A549 (cell line): ENCODE measurements at regions not wholly inside any gene's neighbourhood (a gene's known extent, or its start where the extent isn't known, plus 50 kb on each side); places are given as distances from the start of the nearest gene placed in this dataset.

Source experiments
- ATAC-seq, 2 experiments: fragments of 200-7000 bp in 1 of 2; fragments of >200 bp in 1 of 2; cut with Nextera tagmentation in 1 of 2; cut with Tn5 transposase in 1 of 2; 3 replicates each; pipeline versions ENCODE4 v1.8.0 to v1.9.1; 2018 to 2020; ENCODE audit warnings: mild to moderate bottlenecking in 1 of 2, moderate library complexity in 1 of 2
- CTCF ChIA-PET: fragments of 300-600 bp; sonication (Branson Sonifier 250); formaldehyde crosslinking; extraction: SDS; loops from one replicate; lab custom pipeline; 2021; ENCODE audit warnings: antibody characterized with exemption, inconsistent platforms; lab: Yijun Ruan, JAX
- POLR2A ChIA-PET: fragments of 350-600 bp; formaldehyde crosslinking; extraction: SDS; loops from one replicate; lab custom pipeline; 2021; ENCODE audit warnings: antibody characterized with exemption, inconsistent platforms; lab: Yijun Ruan, JAX
- DNase-seq, 2 experiments: peaks; one replicate each; pipeline versions ENCODE4 v3.0.0 to v3.0.0-alpha.2; 2011 to 2016; ENCODE audit warnings: low read depth in 1 of 2, low spot score in 1 of 2
- FAIRE-seq: peaks from 2 replicates; lab custom pipeline; 2011; peaks lifted over from hg19 to GRCh38; lab: Jason Lieb, UNC
- H3K27ac ChIP-seq, 2 experiments: fragments of >200 bp; sonication (Bioruptor Twin); formaldehyde crosslinking; 3 replicates each; pipeline ENCODE4 v1.5.1; 2016 to 2017
- H3K4me1 ChIP-seq: fragments of >200 bp; sonication (Bioruptor Twin); formaldehyde crosslinking; 3 replicates; pipeline ENCODE4 v1.6.1; 2016
- H3K4me2 ChIP-seq: fragments of >200 bp; sonication (Bioruptor Twin); formaldehyde crosslinking; 3 replicates; pipeline ENCODE4 v1.6.1; 2016
- H3K4me3 ChIP-seq: fragments of >200 bp; sonication (Bioruptor Twin); formaldehyde crosslinking; 3 replicates; pipeline ENCODE4 v1.5.1; 2016
- H3K9me3 ChIP-seq: fragments of >200 bp; sonication (Bioruptor Twin); formaldehyde crosslinking; 3 replicates; pipeline ENCODE4 v1.6.1; 2016
- ATOH8 ChIP-seq: fragments of 250-450 bp; sonication (Bioruptor Pico); IDR thresholded peaks from 2 replicates; pipeline ENCODE4 v1.5.0; 2020; ENCODE audit warnings: low read depth, mild to moderate bottlenecking, moderate library complexity
- BCL3 ChIP-seq: fragments of >200 bp; sonication (Bioruptor Twin); formaldehyde crosslinking; IDR thresholded peaks from 3 replicates; pipeline ENCODE4 v1.6.1; 2016
- BHLHE40 ChIP-seq: IDR thresholded peaks from 2 replicates; pipeline ENCODE4 v1.6.1; 2012; ENCODE audit warnings: low read depth, low read length, inconsistent platforms
- CBX2 ChIP-seq: fragments of 200-600 bp; sonication (generic); IDR thresholded peaks from 2 replicates; pipeline ENCODE4 v1.6.1; 2016; ENCODE audit warnings: low read depth, mild to moderate bottlenecking, borderline replicate concordance
- CBX8 ChIP-seq: fragments of 200-600 bp; sonication (generic); IDR thresholded peaks from 2 replicates; pipeline ENCODE4 v1.6.1; 2016
- CTCF ChIP-seq: fragments of >200 bp; sonication (Bioruptor Twin); formaldehyde crosslinking; IDR thresholded peaks from 3 replicates; pipeline ENCODE4 v1.5.1; 2016
- EHF ChIP-seq: fragments of 250-450 bp; sonication (Bioruptor Pico); IDR thresholded peaks from 2 replicates; pipeline ENCODE4 v1.5.0; 2020; ENCODE audit warnings: mild to moderate bottlenecking
- EHMT2 ChIP-seq: fragments of 200-600 bp; sonication (generic); IDR thresholded peaks from 2 replicates; pipeline ENCODE4 v1.6.1; 2016; ENCODE audit warnings: antibody characterized with exemption, low read depth, mild to moderate bottlenecking, moderate library complexity
- ESRRA ChIP-seq: fragments of 150-350 bp; IDR thresholded peaks from 2 replicates; pipeline ENCODE4 v1.6.1; 2014; ENCODE audit warnings: mild to moderate bottlenecking, low read length, borderline replicate concordance
- FOSB ChIP-seq: fragments of 250-450 bp; sonication (Bioruptor Pico); IDR thresholded peaks from 2 replicates; pipeline ENCODE4 v1.5.0; 2020; ENCODE audit warnings: mild to moderate bottlenecking, moderate library complexity
- HDAC2 ChIP-seq: fragments of 200-600 bp; sonication (generic); IDR thresholded peaks from 2 replicates; pipeline ENCODE4 v1.6.1; 2016
- HOXB5 ChIP-seq: fragments of 250-450 bp; sonication (Bioruptor Pico); IDR thresholded peaks from 2 replicates; pipeline ENCODE4 v1.5.0; 2020; ENCODE audit warnings: mild to moderate bottlenecking, moderate library complexity
- JUNB ChIP-seq: fragments of >200 bp; sonication (Bioruptor Twin); formaldehyde crosslinking; IDR thresholded peaks from 2 replicates; pipeline ENCODE4 v1.6.1; 2016
- MAZ ChIP-seq: fragments of 150-350 bp; IDR thresholded peaks from 2 replicates; pipeline ENCODE4 v1.6.1; 2014; ENCODE audit warnings: antibody characterized with exemption, low read depth, low read length, borderline replicate concordance
- MYC ChIP-seq: IDR thresholded peaks from 2 replicates; pipeline ENCODE4 v1.6.1; 2012; ENCODE audit warnings: mild to moderate bottlenecking, inconsistent platforms, low read length, improper control_type of control experiment, borderline replicate concordance
- PBX3 ChIP-seq: IDR thresholded peaks from 2 replicates; pipeline ENCODE4 v1.6.1; 2012
- PHF8 ChIP-seq: fragments of 200-600 bp; sonication (generic); IDR thresholded peaks from 2 replicates; pipeline ENCODE4 v1.6.1; 2016; ENCODE audit warnings: low read depth, mild to moderate bottlenecking, antibody characterized with exemption, moderate library complexity, borderline replicate concordance
- RARB ChIP-seq: fragments of 250-450 bp; sonication (Bioruptor Pico); IDR thresholded peaks from 2 replicates; pipeline ENCODE4 v1.8.0; 2021; ENCODE audit warnings: mild to moderate bottlenecking, moderate library complexity
- RFX5 ChIP-seq: fragments of 450-650 bp; IDR thresholded peaks from 2 replicates; pipeline ENCODE4 v1.7.1; 2014; ENCODE audit warnings: antibody characterized with exemption, mild to moderate bottlenecking, moderate library complexity
- USF2 ChIP-seq: fragments of 450-650 bp; IDR thresholded peaks from 2 replicates; pipeline ENCODE4 v1.6.1; 2014; ENCODE audit warnings: antibody characterized with exemption
- ZC3H11A ChIP-seq: fragments of 450-650 bp; IDR thresholded peaks from 2 replicates; pipeline ENCODE4 v1.6.1; 2014; ENCODE audit warnings: antibody characterized with exemption, mild to moderate bottlenecking
- WGBS: methylation state at CpG from one replicate; pipeline ENCODE4 v1.1.6; 2017; ENCODE audit errors: missing lambda C conversion rate; 5-methylcytosine and 5-hydroxymethylcytosine counted together
- TF ChIP-seq, protein P1 (sequence below): IDR thresholded peaks from 2 replicates; pipeline ENCODE4 v1.6.1; 2012

GRCh38 chr5:98402130-98402529, 371.3 kb upstream of the RGMB start:
- H3K9me3 ChIP-seq = no peaks in the 10 kb centered on the region
- POLR2A ChIA-PET = no interaction called here
- no peak overlapping the region for H3K4me2 ChIP-seq
- CTCF ChIA-PET = interaction anchor here (0.6 kb wide), 1 partner anchor 246 kb away, joined by 3 read pairs; no protein-coding TSS in a partner anchor
- DNase-seq (no peak), FAIRE-seq (no peak), ATAC-seq (no peak)
- H3K4me1 ChIP-seq = no peaks in the 10 kb centered on the region
- no peak overlapping the region for H3K4me3 ChIP-seq
- TF ChIP-seq BCL3 (no peak), ATOH8 (CRISPR knock-in tag) (no peak), EHF (no peak), FOSB (CRISPR knock-in tag) (no peak), CBX8 (no peak), CBX2 (no peak), HOXB5 (CRISPR knock-in tag) (no peak), BHLHE40 (no peak), ESRRA (no peak), RFX5 (no peak), RARB (no peak), USF2 (no peak), PBX3 (no peak)
- no peak overlapping the region for H3K27ac ChIP-seq

DNA sequence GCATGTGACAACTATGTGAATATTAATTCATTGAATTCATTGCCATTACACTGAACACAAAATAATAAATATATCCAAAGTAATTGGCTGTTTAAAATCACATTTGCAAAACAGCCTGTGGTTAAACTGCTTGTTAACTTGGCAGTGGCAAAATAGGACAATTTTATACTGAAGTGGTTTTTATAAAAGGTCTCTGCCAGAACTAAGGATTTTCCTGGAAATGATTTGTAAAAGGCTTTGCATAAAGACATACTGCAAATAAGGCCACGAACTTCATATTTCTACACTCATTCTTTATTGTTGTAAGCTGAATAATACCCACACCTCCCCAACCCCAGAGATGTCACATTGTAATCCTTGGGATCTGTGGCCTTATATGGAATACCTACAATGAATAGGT, 370.3 kb upstream of the RGMB start:
- Histone ChIP-seq H3K4me1 (no peaks in the 10 kb centered on the region), H3K9me3 (no peaks in the 10 kb centered on the region), H3K4me2 (no peak overlapping the region), H3K4me3 (no peak overlapping the region), H3K27ac (no peak overlapping the region)
- FAIRE-seq (no peak), DNase-seq (no peak), ATAC-seq (no peak)
- TF ChIP-seq MAZ (no peak), CBX8 (no peak), PHF8 (no peak), HDAC2 (no peak), BCL3 (no peak), CTCF (no peak), ZC3H11A (no peak), JUNB (no peak), MYC (no peak), EHMT2 (no peak)
- TF ChIP-seq, protein P1, sequence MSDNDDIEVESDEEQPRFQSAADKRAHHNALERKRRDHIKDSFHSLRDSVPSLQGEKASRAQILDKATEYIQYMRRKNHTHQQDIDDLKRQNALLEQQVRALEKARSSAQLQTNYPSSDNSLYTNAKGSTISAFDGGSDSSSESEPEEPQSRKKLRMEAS = no peak
- ChIA-PET CTCF (interaction anchor here (0.6 kb wide), 1 partner anchor 24 kb away, joined by 3 read pairs; no protein-coding TSS in a partner anchor), POLR2A (no interaction called here)
- 0% methylated on average over 1 of the region's 1 CpG for WGBS
